OCI-M1 (cell line): ENCODE measurements at regions not wholly inside any gene's neighbourhood (a gene's known extent, or its start where the extent isn't known, plus 50 kb on each side); places are given as distances from the start of the nearest gene placed in this dataset.

Experiments
- DNase-seq: peaks from one replicate; lab custom pipeline; 2025; lab: John Stamatoyannopoulos, UW

- DNase-seq, result peak; percentile 88
Measured at GRCh38 chr5:35319333-35320002, 89.2 kb upstream of the PRLR start.

DNA sequence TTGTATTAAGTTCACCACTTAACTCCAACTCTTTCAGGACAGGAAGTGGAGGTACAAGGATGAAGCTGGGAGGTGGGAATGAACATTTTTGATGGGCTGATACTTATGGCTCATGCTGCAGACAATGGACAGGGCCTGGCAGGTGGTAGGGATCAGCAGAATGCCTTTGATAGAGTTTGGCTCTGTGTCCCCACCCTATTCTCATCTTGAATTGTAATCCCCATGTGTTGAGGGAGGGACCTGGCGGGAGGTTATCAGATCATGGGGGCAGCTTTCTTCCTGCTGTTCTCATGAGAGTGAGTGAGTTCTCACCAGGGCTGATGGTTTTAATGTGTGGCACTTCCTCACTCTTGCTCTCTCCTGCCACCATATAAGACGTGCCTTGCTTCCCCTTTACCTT is 87.3 kb upstream of the PRLR start:
- DNase-seq, result no peak

GRCh38 chr5:35316611-35317274 is 86.5 kb upstream of the PRLR start:
- DNase-seq, result no peak

DNA sequence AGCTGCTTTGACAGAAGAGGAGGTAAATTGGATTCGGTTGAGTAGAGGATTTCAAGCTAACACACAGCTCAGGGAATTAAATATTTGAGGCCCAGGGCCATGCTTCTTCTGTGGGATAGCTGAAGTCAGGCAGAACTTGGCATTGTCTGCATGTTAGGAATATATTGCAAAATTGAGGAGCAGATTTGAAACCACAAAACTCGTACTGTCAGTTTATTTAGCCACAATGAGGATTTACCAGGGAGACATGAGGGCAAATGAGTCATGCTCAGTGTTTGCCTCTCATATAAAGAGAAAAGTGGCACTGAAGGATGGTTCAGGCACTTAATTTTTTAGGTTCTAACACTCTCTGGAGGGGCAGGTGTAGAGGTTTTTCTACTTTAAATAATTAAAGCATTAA is 83.0 kb upstream of the PRLR start:
- DNase-seq, result peak; percentile 20

- DNase-seq, result no peak
Measured at GRCh38 chr5:35312267-35312666, 82.0 kb upstream of the PRLR start.

DNA sequence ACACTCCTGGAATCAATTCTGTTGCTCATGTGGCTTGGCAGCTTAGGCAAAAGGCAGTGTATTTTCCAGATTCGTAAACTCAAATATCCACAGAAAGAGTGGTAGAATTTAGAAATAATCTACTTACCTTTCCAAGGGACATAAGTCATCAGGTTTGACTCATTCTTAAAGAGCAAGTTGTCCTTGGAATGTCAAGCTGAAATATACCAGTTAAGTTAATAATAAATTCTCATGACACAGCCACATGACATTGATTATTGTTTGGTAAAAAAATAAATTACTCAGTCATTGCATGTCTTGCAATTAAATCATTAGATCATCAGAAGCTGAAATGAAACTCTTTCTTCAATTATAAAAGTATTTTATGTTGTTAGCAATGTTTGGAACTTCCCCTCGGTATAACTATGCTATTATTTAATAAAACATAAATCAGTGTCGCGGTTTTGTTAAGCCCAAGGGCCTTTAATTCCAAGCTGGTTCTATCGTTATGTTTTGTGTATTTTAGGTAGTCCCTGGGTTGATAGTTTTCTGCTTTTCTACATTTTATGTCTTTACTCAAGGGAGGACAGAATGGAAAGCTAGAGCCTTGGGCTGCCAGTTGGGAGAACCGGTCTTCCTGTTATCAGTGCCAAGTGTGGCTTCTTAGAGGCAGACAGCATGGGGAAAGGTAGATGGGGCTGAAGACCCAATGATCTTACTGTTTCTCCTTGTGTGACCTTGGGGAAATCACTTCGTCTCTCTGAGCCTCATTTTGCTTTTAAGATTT is 79.3 kb upstream of the PRLR start:
- DNase-seq, result no peak

DNA sequence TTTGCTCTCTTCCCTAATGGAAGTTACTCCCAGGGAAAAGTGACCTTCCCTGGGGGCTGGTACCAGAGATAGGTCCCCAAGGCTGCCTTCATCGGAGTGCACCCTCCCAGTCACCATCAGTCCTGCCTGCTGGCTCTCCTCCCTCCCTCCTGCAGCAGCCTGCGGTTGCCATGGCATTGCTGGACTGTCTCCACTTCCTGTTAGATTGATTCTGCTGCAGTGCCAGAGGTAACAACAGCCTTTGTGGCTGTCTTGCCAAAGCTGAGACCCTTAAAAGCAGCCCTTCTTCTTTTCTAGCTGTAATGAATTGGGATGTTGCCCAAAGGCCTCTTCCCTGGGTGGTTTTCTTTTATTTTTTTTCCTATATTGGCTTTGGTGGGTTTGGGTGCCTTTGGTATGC is 78.1 kb upstream of the PRLR start:
- DNase-seq, result no peak

DNA sequence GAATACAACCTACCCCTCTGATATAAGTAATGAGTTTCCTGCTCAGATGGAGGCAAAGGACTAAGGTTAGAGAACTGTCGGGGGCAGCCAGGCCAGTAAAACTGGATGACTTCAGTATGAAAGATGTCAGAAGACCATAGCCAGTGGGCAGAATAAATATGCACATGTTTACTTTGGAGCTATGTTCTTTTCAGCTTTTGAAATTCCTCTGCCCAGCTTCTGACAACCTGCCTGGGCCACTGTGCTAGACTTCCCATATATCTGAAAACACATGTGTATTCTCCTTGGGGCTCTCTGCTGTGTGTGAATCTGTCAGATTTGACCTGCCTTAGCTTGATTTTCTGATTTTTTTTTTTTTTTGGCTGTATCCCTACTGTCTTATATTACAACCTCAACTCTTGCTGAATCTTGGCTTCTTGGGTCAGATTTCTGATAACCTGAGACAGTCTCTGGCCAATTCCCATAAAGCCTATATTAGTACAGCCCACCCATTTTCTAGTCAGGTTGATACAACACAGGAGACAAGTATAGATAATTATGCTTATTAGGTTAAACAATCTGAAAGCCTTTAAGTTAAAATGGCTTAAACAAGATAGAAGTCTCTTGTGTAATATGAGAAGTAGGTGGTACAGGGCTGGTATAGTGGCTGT is 76.6 kb upstream of the PRLR start:
- no peak for DNase-seq

GRCh38 chr5:35305336-35306020 is 75.2 kb upstream of the PRLR start:
- no peak for DNase-seq

DNA sequence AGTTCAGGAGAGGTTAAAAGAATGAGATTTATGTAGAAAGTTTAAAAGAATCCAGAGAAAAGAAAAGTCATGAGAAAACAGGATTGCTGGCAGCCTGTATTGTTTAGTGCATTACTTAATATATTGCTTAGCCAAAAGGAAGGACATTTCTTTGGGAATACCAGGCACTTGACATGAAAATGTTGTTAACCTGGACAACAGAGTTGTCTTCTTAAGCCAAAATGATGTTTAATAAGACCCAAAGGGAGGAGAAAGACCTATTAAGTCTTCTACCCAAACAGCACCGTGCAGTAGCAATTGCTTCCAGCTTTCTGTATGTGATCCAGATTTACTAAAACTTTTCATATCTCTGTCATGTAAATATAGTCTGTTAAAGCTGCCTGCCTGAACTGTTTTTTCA is 74.0 kb upstream of the PRLR start:
- no peak for DNase-seq

- DNase-seq, result peak; percentile 32
Measured at GRCh38 chr5:35303152-35303551, 72.9 kb upstream of the PRLR start.

DNA sequence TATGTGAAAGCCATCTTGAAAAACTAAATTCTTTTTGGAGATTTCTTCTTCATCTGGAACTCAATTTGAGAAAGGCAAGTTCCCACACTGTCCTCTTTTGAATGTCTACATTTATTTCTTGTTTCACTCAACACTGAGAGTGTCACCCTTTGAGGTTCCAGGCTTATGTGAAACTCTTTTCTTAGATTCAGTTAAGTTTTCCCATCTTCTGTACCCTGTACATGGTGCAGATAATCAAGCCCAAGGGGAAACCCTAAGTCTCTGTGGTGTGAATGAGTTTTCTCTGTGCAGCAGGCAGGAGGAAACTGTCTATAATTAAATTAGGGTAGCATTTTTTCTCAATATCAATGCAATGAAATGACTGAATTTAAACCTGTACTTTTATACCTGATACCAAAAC is 72.3 kb upstream of the PRLR start:
- no peak for DNase-seq

GRCh38 chr5:35297755-35298154 is 67.5 kb upstream of the PRLR start:
- no peak for DNase-seq

GRCh38 chr5:35294976-35295375 is 64.7 kb upstream of the PRLR start:
- no peak for DNase-seq

GRCh38 chr5:35294017-35294416 is 63.7 kb upstream of the PRLR start:
- no peak for DNase-seq

GRCh38 chr5:35285435-35285834 is 55.1 kb upstream of the PRLR start:
- DNase-seq, result no peak

DNA sequence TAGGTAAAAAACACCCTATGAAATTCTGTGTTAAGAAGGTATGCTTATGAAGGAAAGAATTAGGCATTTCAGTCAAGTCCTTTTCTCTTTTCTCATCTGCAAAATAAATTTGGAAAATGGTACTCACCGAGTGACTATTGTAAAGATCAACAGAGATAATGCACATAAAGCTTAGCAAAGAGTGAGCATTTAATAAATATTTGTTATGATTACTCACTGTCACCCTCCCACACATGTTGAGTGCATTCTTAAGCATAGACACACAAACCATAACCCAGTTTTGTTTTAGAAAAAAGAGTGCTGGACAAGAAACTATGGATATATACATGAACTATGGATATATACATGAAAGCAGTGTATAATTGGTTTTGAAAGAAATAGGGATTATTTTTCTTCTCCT is 54.7 kb upstream of the PRLR start:
- DNase-seq, result no peak

- DNase-seq, result no peak
Measured at GRCh38 chr5:35284364-35284763, 54.1 kb upstream of the PRLR start.

DNA sequence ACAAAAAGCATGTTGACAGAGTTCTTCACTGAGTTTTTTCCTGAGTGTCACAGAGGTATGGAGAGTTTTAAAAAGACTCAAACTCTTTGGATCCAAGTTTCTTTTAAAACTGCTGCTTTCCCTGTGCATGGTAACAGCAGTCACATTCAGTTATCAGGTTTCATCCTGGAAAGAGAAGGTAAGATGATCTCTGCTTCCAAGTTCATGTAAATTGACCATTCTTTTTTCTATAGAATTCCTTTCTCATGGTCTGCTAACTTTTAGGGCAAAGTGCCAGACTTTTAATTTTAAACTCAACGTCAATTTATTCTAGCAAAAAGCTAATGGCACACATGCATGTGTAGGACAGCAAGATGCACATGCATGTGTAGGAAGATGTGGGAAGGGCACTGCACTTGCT is 52.5 kb upstream of the PRLR start:
- no peak for DNase-seq

- no peak for DNase-seq
Measured at GRCh38 chr5:35281613-35282012, 51.3 kb upstream of the PRLR start.
